MCF 10A (cell line): ENCODE measurements at regions not wholly inside any gene's neighbourhood (a gene's known extent, or its start where the extent isn't known, plus 50 kb on each side); places are given as distances from the start of the nearest gene placed in this dataset.

ENCODE experiments used
- BruUV-seq: library from RNA; stranded (reverse); fragments of 400-500 nt; replicated peaks from 2 replicates; lab custom pipeline; 2021; lab: Mats Ljungman, UMichigan
- CTCF ChIA-PET: fragments of 300-600 bp; sonication (Branson Sonifier 250); formaldehyde crosslinking; extraction: SDS; loops from one replicate; lab custom pipeline; 2021; ENCODE audit warnings: antibody characterized with exemption, inconsistent platforms; lab: Yijun Ruan, JAX
- POLR2A ChIA-PET: fragments of 300-600, 350-650 bp; sonication (Branson Sonifier 250); formaldehyde crosslinking; extraction: SDS; loops from one replicate; lab custom pipeline; 2020; ENCODE audit warnings: antibody characterized with exemption, inconsistent platforms; lab: Yijun Ruan, JAX
- DNase-seq: peaks from one replicate; pipeline ENCODE4 v3.0.0-alpha.2; 2018; ENCODE audit not compliant: unreplicated experiment
- H3K27ac Mint-ChIP-seq: one replicate; pipeline ENCODE4 v1.8.0; 2022; ENCODE audit warnings: mild to moderate bottlenecking, low read depth, mixed read lengths; ENCODE audit not compliant: unreplicated experiment
- H3K27me3 Mint-ChIP-seq: one replicate; pipeline ENCODE4 v1.8.0; 2022; ENCODE audit warnings: mixed read lengths; ENCODE audit not compliant: insufficient read depth, unreplicated experiment
- H3K36me3 Mint-ChIP-seq: one replicate; pipeline ENCODE4 v1.8.0; 2022; ENCODE audit warnings: mild to moderate bottlenecking, moderate library complexity, mixed read lengths; ENCODE audit not compliant: insufficient read depth, unreplicated experiment
- H3K4me1 Mint-ChIP-seq: one replicate; pipeline ENCODE4 v1.8.0; 2022; ENCODE audit warnings: mixed read lengths; ENCODE audit not compliant: insufficient read depth, unreplicated experiment
- H3K4me3 Mint-ChIP-seq: one replicate; pipeline ENCODE4 v1.8.0; 2022; ENCODE audit warnings: mild to moderate bottlenecking, moderate library complexity, mixed read lengths; ENCODE audit not compliant: unreplicated experiment
- H3K9me3 Mint-ChIP-seq: one replicate; pipeline ENCODE4 v1.8.0; 2022; ENCODE audit warnings: mixed read lengths; ENCODE audit not compliant: unreplicated experiment
- intact Hi-C: fragments of 100-400 bp; cut with micrococcal nuclease; formaldehyde crosslinking; loops from 2 replicates; pipeline ENCODE4 v1.14.1; 2022
- TF ChIP-seq, protein P1 (sequence below): fragments of 200-600 bp; IDR thresholded peaks from one replicate; pipeline ENCODE4 v1.8.0; 2022; ENCODE audit warnings: antibody characterized with exemption, mild to moderate bottlenecking; ENCODE audit not compliant: unreplicated experiment

- H3K4me1 Mint-ChIP-seq: no peaks in the 10 kb centered on the region
- intact Hi-C loops: no loop called here
- ChIA-PET POLR2A (no interaction called here), CTCF (interaction anchor here (0.7 kb wide), 1 partner anchor 173 kb away, joined by 4 read pairs; no protein-coding TSS in a partner anchor)
- H3K9me3 Mint-ChIP-seq: no peaks in the 10 kb centered on the region
- no peaks in the 10 kb centered on the region for H3K36me3 Mint-ChIP-seq
- H3K27me3 Mint-ChIP-seq: peaks cover 33% of the 10 kb centered on the region
- BruUV-seq: no TSS peak
- DNase-seq: no peak
- TF ChIP-seq, protein P1, sequence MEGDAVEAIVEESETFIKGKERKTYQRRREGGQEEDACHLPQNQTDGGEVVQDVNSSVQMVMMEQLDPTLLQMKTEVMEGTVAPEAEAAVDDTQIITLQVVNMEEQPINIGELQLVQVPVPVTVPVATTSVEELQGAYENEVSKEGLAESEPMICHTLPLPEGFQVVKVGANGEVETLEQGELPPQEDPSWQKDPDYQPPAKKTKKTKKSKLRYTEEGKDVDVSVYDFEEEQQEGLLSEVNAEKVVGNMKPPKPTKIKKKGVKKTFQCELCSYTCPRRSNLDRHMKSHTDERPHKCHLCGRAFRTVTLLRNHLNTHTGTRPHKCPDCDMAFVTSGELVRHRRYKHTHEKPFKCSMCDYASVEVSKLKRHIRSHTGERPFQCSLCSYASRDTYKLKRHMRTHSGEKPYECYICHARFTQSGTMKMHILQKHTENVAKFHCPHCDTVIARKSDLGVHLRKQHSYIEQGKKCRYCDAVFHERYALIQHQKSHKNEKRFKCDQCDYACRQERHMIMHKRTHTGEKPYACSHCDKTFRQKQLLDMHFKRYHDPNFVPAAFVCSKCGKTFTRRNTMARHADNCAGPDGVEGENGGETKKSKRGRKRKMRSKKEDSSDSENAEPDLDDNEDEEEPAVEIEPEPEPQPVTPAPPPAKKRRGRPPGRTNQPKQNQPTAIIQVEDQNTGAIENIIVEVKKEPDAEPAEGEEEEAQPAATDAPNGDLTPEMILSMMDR: no peak
- H3K4me3 Mint-ChIP-seq: no peak overlapping the region
- H3K27ac Mint-ChIP-seq: no peak overlapping the region
Observed at GRCh38 chr11:96967616-96968015, 577.8 kb downstream of the JRKL start.

DNA sequence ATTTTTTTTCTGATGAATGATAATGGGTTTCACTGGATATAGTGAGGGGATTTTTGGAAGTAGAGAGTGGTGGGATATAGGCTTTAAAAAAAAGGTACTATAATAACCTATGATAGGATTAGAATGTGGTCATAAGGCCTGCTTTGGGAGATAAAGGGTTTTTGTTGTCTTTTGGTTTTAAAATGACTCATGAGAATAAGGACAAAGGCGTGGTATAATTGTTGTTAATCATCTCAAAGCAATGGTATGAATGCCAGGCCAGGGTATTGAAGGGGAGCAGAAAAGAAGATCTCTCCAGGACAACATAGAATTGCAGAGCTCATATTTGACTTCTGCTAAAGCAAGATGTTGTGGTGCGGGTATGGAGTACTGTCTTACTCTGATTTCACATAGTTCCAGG is 579.4 kb downstream of the JRKL start:
- intact Hi-C loops: no loop called here
- Mint-ChIP-seq H3K4me3 (no peak overlapping the region), H3K9me3 (no peaks in the 10 kb centered on the region), H3K27ac (no peak overlapping the region), H3K36me3 (no peaks in the 10 kb centered on the region), H3K27me3 (peaks cover 33% of the 10 kb centered on the region), H3K4me1 (no peaks in the 10 kb centered on the region)
- POLR2A ChIA-PET: no interaction called here
- CTCF ChIA-PET: no interaction called here
- no peak for DNase-seq
- TF ChIP-seq, protein P1: no peak
- BruUV-seq: no TSS peak

- CTCF ChIA-PET: interaction anchor here (0.6 kb wide), 1 partner anchor 1280 kb away, joined by 5 read pairs; no protein-coding TSS in a partner anchor
- Mint-ChIP-seq H3K9me3 (no peaks in the 10 kb centered on the region), H3K27ac (no peak overlapping the region), H3K4me3 (no peak overlapping the region), H3K4me1 (no peaks in the 10 kb centered on the region), H3K36me3 (no peaks in the 10 kb centered on the region), H3K27me3 (peaks cover 29% of the 10 kb centered on the region)
- no TSS peak for BruUV-seq
- intact Hi-C loops: no loop called here
- no peak for DNase-seq
- POLR2A ChIA-PET: no interaction called here
- TF ChIP-seq, protein P1: no peak
Observed at GRCh38 chr11:96978751-96979150, 588.9 kb downstream of the JRKL start.

DNA sequence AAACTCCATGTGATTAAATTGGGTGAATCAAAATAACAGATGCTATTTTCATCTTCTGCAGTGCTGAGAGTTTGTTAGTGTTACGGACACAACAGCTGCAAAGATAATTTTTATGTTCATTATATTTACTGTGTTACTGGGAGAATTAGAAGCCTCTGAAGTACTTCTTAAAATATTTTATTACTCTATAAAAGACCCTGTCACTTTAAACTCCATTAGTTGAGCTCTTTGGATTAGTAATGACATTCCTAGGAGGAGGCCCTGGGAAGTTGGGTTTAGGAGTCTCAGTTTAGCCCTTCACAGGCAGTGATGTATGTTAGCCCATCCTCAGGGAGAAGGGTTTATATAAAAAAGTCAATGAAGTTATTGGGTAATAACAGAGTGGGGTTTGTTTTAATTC is 596.7 kb downstream of the JRKL start:
- DNase-seq: no peak
- Mint-ChIP-seq H3K4me1 (no peaks in the 10 kb centered on the region), H3K36me3 (no peaks in the 10 kb centered on the region), H3K27me3 (no peaks in the 10 kb centered on the region), H3K9me3 (no peaks in the 10 kb centered on the region), H3K27ac (no peak overlapping the region), H3K4me3 (no peak overlapping the region)
- TF ChIP-seq, protein P1: no peak
- ChIA-PET POLR2A (no interaction called here), CTCF (no interaction called here)
- intact Hi-C loops: no loop called here
- no TSS peak for BruUV-seq
